A673 (cell line): ENCODE measurements at regions not wholly inside any gene's neighbourhood (a gene's known extent, or its start where the extent isn't known, plus 50 kb on each side); places are given as distances from the start of the nearest gene placed in this dataset.

Experiments
- BruUV-seq: library from RNA; stranded (reverse); fragments of 400-500 nt; replicated peaks from 2 replicates; lab custom pipeline; 2021; lab: Mats Ljungman, UMichigan
- CTCF ChIA-PET: fragments of 300-600 bp; sonication (Branson Sonifier 250); formaldehyde crosslinking; loops from one replicate; lab custom pipeline; 2022; ENCODE audit warnings: antibody characterized with exemption; lab: Charles Lee
- POLR2A ChIA-PET: fragments of 300-600 bp; sonication (Branson Sonifier 250); formaldehyde crosslinking; loops from one replicate; lab custom pipeline; 2022; ENCODE audit warnings: antibody characterized with exemption; ENCODE audit not compliant: low non-redundant PET; lab: Charles Lee
- DNase-seq: peaks from one replicate; pipeline ENCODE4 v3.0.0-alpha.2; 2015; ENCODE audit warnings: low spot score
- H3K27ac ChIP-seq: fragments of 200-600 bp; sonication (generic); 2 replicates; pipeline ENCODE4 v1.5.1; 2016; ENCODE audit warnings: mixed run types, low read depth, mild to moderate bottlenecking, mixed read lengths, antibody characterized with exemption, low read length; ENCODE audit not compliant: poor library complexity, severe bottlenecking
- H3K27me3 ChIP-seq: fragments of 200-600 bp; sonication (generic); replicated peaks from 2 replicates; pipeline ENCODE4 v1.6.1; 2017; ENCODE audit warnings: mixed run types, low read depth, mild to moderate bottlenecking, mixed read lengths, antibody characterized with exemption, low read length; ENCODE audit not compliant: insufficient read depth, poor library complexity
- H3K36me3 ChIP-seq: fragments of 200-600 bp; sonication (generic); 2 replicates; pipeline ENCODE4 v1.6.1; 2016; ENCODE audit warnings: mixed run types, mild to moderate bottlenecking, mixed read lengths, antibody characterized with exemption, low read length; ENCODE audit not compliant: insufficient read depth, poor library complexity, severe bottlenecking
- H3K4me1 ChIP-seq: fragments of 200-600 bp; sonication (generic); 2 replicates; pipeline ENCODE4 v1.6.1; 2017; ENCODE audit warnings: mixed run types, mild to moderate bottlenecking, mixed read lengths, antibody characterized with exemption, low read length; ENCODE audit not compliant: insufficient read depth, poor library complexity, severe bottlenecking
- H3K4me3 ChIP-seq: fragments of 200-600 bp; sonication (generic); 2 replicates; pipeline ENCODE4 v1.5.1; 2016; ENCODE audit warnings: low read depth, mixed run types, mild to moderate bottlenecking, mixed read lengths, low read length; ENCODE audit not compliant: poor library complexity, severe bottlenecking
- H3K9me3 ChIP-seq: fragments of 200-600 bp; sonication (generic); 2 replicates; pipeline ENCODE4 v1.6.1; 2016; ENCODE audit warnings: mixed run types, low read depth, mild to moderate bottlenecking, mixed read lengths, antibody characterized with exemption, low read length; ENCODE audit not compliant: poor library complexity, severe bottlenecking
- EZH2 ChIP-seq: fragments of 200-600 bp; sonication (generic); IDR thresholded peaks from 2 replicates; pipeline ENCODE4 v1.6.1; 2017; ENCODE audit warnings: borderline replicate concordance, low read depth, mild to moderate bottlenecking, mixed read lengths, antibody characterized with exemption, low read length; ENCODE audit not compliant: poor library complexity, severe bottlenecking
- intact Hi-C: fragments of 100-400 bp; cut with micrococcal nuclease; formaldehyde crosslinking; loops from one replicate; pipeline ENCODE4 v1.10.0; 2022; ENCODE audit not compliant: unreplicated experiment
- TF ChIP-seq, protein P1 (sequence below): fragments of 300-800, 200-600 bp; sonication (generic); conservative IDR thresholded peaks from 2 replicates; pipeline ENCODE4 v1.5.1; 2017; ENCODE audit warnings: low read depth, mild to moderate bottlenecking, antibody characterized with exemption, low read length, moderate library complexity, mixed read lengths

DNA sequence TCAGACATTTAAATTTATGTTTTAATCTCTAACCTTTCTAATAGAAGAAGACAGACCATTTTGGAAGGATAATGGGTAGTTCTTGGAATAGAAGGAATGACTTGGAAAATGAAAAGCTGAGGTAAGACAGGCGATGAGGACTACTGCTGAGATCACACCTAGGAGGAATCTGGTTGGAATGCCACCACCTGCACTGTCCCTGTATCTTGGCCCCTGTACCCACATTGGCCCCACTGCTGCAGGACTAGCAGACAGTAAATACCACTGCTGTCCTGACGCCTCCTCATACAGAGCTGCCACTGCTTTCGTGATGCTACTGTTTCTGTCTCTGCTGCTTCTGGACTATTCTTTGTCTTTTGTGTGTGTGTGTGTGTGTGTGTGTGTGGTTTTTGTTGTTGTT is 359.8 kb downstream of the TMEM232 start:
- Histone ChIP-seq H3K27me3 (no peaks in the 10 kb centered on the region), H3K4me3 (no peak overlapping the region), H3K27ac (no peak overlapping the region), H3K4me1 (no peaks in the 10 kb centered on the region), H3K36me3 (no peaks in the 10 kb centered on the region), H3K9me3 (no peaks in the 10 kb centered on the region)
- intact Hi-C loops: no loop called here
- no peak for TF ChIP-seq EZH2
- TF ChIP-seq, protein P1, sequence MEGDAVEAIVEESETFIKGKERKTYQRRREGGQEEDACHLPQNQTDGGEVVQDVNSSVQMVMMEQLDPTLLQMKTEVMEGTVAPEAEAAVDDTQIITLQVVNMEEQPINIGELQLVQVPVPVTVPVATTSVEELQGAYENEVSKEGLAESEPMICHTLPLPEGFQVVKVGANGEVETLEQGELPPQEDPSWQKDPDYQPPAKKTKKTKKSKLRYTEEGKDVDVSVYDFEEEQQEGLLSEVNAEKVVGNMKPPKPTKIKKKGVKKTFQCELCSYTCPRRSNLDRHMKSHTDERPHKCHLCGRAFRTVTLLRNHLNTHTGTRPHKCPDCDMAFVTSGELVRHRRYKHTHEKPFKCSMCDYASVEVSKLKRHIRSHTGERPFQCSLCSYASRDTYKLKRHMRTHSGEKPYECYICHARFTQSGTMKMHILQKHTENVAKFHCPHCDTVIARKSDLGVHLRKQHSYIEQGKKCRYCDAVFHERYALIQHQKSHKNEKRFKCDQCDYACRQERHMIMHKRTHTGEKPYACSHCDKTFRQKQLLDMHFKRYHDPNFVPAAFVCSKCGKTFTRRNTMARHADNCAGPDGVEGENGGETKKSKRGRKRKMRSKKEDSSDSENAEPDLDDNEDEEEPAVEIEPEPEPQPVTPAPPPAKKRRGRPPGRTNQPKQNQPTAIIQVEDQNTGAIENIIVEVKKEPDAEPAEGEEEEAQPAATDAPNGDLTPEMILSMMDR: no peak
- POLR2A ChIA-PET: no interaction called here
- CTCF ChIA-PET: no interaction called here
- DNase-seq: no peak
- BruUV-seq: no TSS peak
